ENCODE measurements at regions not wholly inside any gene's neighbourhood (a gene's known extent, or its start where the extent isn't known, plus 50 kb on each side); places are given as distances from the start of the nearest gene placed in this dataset.

- 92% methylated on average over 1 of the region's 1 CpG; no CpG with 5 or more reads in 1 of the 2 experiments for WGBS, 2 experiments (ENCODE audit: extremely low coverage in 1 of 2, insufficient coverage in 1 of 2, insufficient read length in 1 of 2, insufficient replicate concordance in 2 of 2, low coverage in 1 of 2, low lambda C conversion rate in 2 of 2, missing lambda C conversion rate in 1 of 2)
- H3K36me3 ChIP-seq (ENCODE audit: control insufficient read depth in 2 of 4, insufficient read depth in 4 of 4, low read length in 3 of 4), result no peaks in the 10 kb centered on the region
- H4K5ac ChIP-seq (ENCODE audit: insufficient read length, low read depth, low read length), result no peak overlapping the region
- H3K18ac ChIP-seq (ENCODE audit: extremely low read depth, low read length), result no peak overlapping the region
- no peak overlapping the region for H2BK120ac ChIP-seq (replicated peaks; ENCODE audit: low read depth, low read length)
- ChIA-PET CTCF (ENCODE audit: partially characterized antibody) (no interaction called here), POLR2A (ENCODE audit: partially characterized antibody) (no interaction called here)
- H2AFZ ChIP-seq (ENCODE audit: low read length), result no peak overlapping the region
- no peak overlapping the region for H3K14ac ChIP-seq (ENCODE audit: insufficient read length)
- H3K4me2 ChIP-seq (ENCODE audit: insufficient read depth in 1 of 2, low read depth in 2 of 2, low read length in 2 of 2), result no peak overlapping the region
- no peak overlapping the region for H2AK5ac ChIP-seq (ENCODE audit: low read depth, low read length)
- H3K79me1 ChIP-seq (ENCODE audit: low read depth, low read length), result no peaks in the 10 kb centered on the region
- peaks cover 0 to 42% of the 10 kb centered on the region in 2 experiments; a peak in 2 of 4 replicates for H3K9me3 ChIP-seq (ENCODE audit: insufficient read depth in 2 of 2, low read depth in 1 of 2, low read length in 1 of 2)
- H2BK5ac ChIP-seq (ENCODE audit: low read depth, low read length), result no peak overlapping the region
- H4K91ac ChIP-seq (replicated peaks; ENCODE audit: insufficient read length, low read length), result no peak overlapping the region
- no peaks in the 10 kb centered on the region for H3K4me1 ChIP-seq (replicated peaks in 1 of 4; ENCODE audit: control insufficient read depth in 3 of 4, insufficient read depth in 4 of 4, low read length in 3 of 4)
- H2BK15ac ChIP-seq (ENCODE audit: low read length), result no peak overlapping the region
- H3K27me3 ChIP-seq (replicated peaks in 1 of 4; ENCODE audit: control insufficient read depth in 3 of 4, extremely low read depth in 1 of 4, insufficient read depth in 3 of 4, low read length in 3 of 4), result no peaks in the 10 kb centered on the region
- no peak overlapping the region for H3K27ac ChIP-seq (ENCODE audit: low read depth, low read length)
- no peak overlapping the region for H3K9ac ChIP-seq (replicated peaks in 1 of 4; ENCODE audit: extremely low read depth in 1 of 4, low read depth in 3 of 4, low read length in 3 of 4)
- H3K4ac ChIP-seq (replicated peaks; ENCODE audit: insufficient read length, low read depth, low read length), result no peak overlapping the region
- H3K4me3 ChIP-seq (ENCODE audit: extremely low read depth in 1 of 4, insufficient read depth in 2 of 4, low read depth in 3 of 4, low read length in 4 of 4), result no peak overlapping the region
- H3K23me2 ChIP-seq (ENCODE audit: low read depth, low read length), result no peaks in the 10 kb centered on the region
- no peak overlapping the region for H4K8ac ChIP-seq (ENCODE audit: extremely low read depth, insufficient read depth, low read length)
- no peaks in the 10 kb centered on the region for H4K20me1 ChIP-seq (replicated peaks in 1 of 2; ENCODE audit: control insufficient read depth in 1 of 2, insufficient read depth in 2 of 2, low read length in 2 of 2)
- H3K79me2 ChIP-seq (ENCODE audit: control insufficient read depth in 1 of 2, insufficient read depth in 2 of 2, low read length in 2 of 2), result no peaks in the 10 kb centered on the region
- no peak overlapping the region for H3K23ac ChIP-seq (ENCODE audit: insufficient read length)
- no peak for DNase-seq (ENCODE audit: low read depth in 1 of 2, low spot score in 2 of 2)
- no peak overlapping the region for H3K56ac ChIP-seq (replicated peaks; ENCODE audit: insufficient read length, low read depth, low read length)
- no peak overlapping the region for H2BK20ac ChIP-seq (ENCODE audit: low read length)
- no peak for FAIRE-seq
- no peak overlapping the region for H2BK12ac ChIP-seq (ENCODE audit: low read depth, low read length)
- TF ChIP-seq YY1 (IDR thresholded peaks at IDR 0.05; ENCODE audit: low read depth, low read length), result no peak
- no peak for TF ChIP-seq SUZ12 (IDR thresholded peaks at IDR 0.05; ENCODE audit: low read length)
- TF ChIP-seq, protein P1, sequence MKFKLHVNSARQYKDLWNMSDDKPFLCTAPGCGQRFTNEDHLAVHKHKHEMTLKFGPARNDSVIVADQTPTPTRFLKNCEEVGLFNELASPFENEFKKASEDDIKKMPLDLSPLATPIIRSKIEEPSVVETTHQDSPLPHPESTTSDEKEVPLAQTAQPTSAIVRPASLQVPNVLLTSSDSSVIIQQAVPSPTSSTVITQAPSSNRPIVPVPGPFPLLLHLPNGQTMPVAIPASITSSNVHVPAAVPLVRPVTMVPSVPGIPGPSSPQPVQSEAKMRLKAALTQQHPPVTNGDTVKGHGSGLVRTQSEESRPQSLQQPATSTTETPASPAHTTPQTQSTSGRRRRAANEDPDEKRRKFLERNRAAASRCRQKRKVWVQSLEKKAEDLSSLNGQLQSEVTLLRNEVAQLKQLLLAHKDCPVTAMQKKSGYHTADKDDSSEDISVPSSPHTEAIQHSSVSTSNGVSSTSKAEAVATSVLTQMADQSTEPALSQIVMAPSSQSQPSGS (IDR thresholded peaks at IDR 0.05; ENCODE audit: low read length), result no peak
- TF ChIP-seq ZNF274 (IDR thresholded peaks at IDR 0.05; ENCODE audit: borderline replicate concordance, extremely low read depth, low read length), result no peak
- no peak for TF ChIP-seq CHD2 (IDR thresholded peaks at IDR 0.05; ENCODE audit: low read length)
- TF ChIP-seq CBX8 (IDR thresholded peaks at IDR 0.05; ENCODE audit: borderline replicate concordance, low read depth, low read length), result no peak
Observed at GRCh38 chr21:24436236-24436635, 1171.0 kb downstream of the MRPL39 start.
